H9 (cell line): ENCODE measurements at regions not wholly inside any gene's neighbourhood (a gene's known extent, or its start where the extent isn't known, plus 50 kb on each side); places are given as distances from the start of the nearest gene placed in this dataset. TPM values are rescaled to one million over a fixed set of nuclear protein-coding genes. Genes with fewer than 3 reads are reported as not detected.

ENCODE experiments used
- DNase-seq: peaks from one replicate; pipeline ENCODE4 v3.0.0-alpha.2; 2017
- H2AFZ ChIP-seq: one replicate; pipeline ENCODE4 v1.6.1; 2013; ENCODE audit warnings: mild to moderate bottlenecking, low read length, control low read depth, moderate library complexity
- H2AK5ac ChIP-seq: 2 replicates; pipeline ENCODE4 v1.6.1; 2013; ENCODE audit warnings: low read length, control low read depth, mixed read lengths; ENCODE audit not compliant: insufficient read length
- H2BK120ac ChIP-seq: one replicate; pipeline ENCODE4 v1.6.1; 2013; ENCODE audit warnings: low read depth, mild to moderate bottlenecking, low read length, control low read depth, inconsistent platforms; ENCODE audit not compliant: poor library complexity, severe bottlenecking
- H2BK12ac ChIP-seq: 2 replicates; pipeline ENCODE4 v1.6.1; 2013; ENCODE audit warnings: low read length, control low read depth, mixed read lengths, low read depth; ENCODE audit not compliant: insufficient read length
- H2BK15ac ChIP-seq: 2 replicates; pipeline ENCODE4 v1.6.1; 2013; ENCODE audit warnings: low read depth, low read length, control low read depth
- H2BK20ac ChIP-seq: one replicate; pipeline ENCODE4 v1.6.1; 2013; ENCODE audit warnings: low read depth, mild to moderate bottlenecking, low read length, control low read depth, inconsistent platforms; ENCODE audit not compliant: poor library complexity, severe bottlenecking
- H2BK5ac ChIP-seq: 2 replicates; pipeline ENCODE4 v1.6.1; 2013; ENCODE audit warnings: low read length, control low read depth, mixed read lengths; ENCODE audit not compliant: insufficient read length
- H3K14ac ChIP-seq: 2 replicates; pipeline ENCODE4 v1.6.1; 2013; ENCODE audit warnings: low read length, control low read depth; ENCODE audit not compliant: insufficient read depth
- H3K18ac ChIP-seq: 2 replicates; pipeline ENCODE4 v1.6.1; 2013; ENCODE audit warnings: low read depth, mild to moderate bottlenecking, mixed read lengths, low read length, control low read depth; ENCODE audit not compliant: insufficient read length
- H3K23ac ChIP-seq: 2 replicates; pipeline ENCODE4 v1.6.1; 2013; ENCODE audit warnings: low read length, control low read depth, mixed read lengths, low read depth; ENCODE audit not compliant: insufficient read length
- H3K23me2 ChIP-seq: 2 replicates; pipeline ENCODE4 v1.6.1; 2013; ENCODE audit warnings: low read depth, mild to moderate bottlenecking, mixed read lengths, low read length, control low read depth; ENCODE audit not compliant: insufficient read length, poor library complexity, severe bottlenecking
- H3K27ac ChIP-seq: 2 replicates; pipeline ENCODE4 v1.5.1; 2013; ENCODE audit warnings: low read length, control low read depth, mixed read lengths, low read depth; ENCODE audit not compliant: insufficient read length
- H3K27me3 ChIP-seq: 2 replicates; pipeline ENCODE4 v1.6.1; 2013; ENCODE audit warnings: low read length, control low read depth, inconsistent platforms; ENCODE audit not compliant: insufficient read depth
- H3K4ac ChIP-seq: 2 replicates; pipeline ENCODE4 v1.6.1; 2013; ENCODE audit warnings: low read depth, mild to moderate bottlenecking, control low read depth, inconsistent platforms, low read length, moderate library complexity
- H3K4me1 ChIP-seq: 2 replicates; pipeline ENCODE4 v1.6.1; 2013; ENCODE audit warnings: low read length, control low read depth, inconsistent platforms; ENCODE audit not compliant: insufficient read depth
- H3K4me2 ChIP-seq: 2 replicates; pipeline ENCODE4 v1.6.1; 2013; ENCODE audit warnings: low read length, control low read depth, mixed read lengths; ENCODE audit not compliant: insufficient read length, insufficient read depth
- H3K56ac ChIP-seq: 2 replicates; pipeline ENCODE4 v1.6.1; 2013; ENCODE audit warnings: low read depth, mild to moderate bottlenecking, mixed read lengths, low read length, control low read depth; ENCODE audit not compliant: insufficient read length
- H3K79me1 ChIP-seq: 2 replicates; pipeline ENCODE4 v1.6.1; 2013; ENCODE audit warnings: low read depth, mild to moderate bottlenecking, moderate library complexity, low read length, control low read depth, inconsistent platforms; ENCODE audit not compliant: insufficient read depth, poor library complexity, severe bottlenecking
- H3K79me2 ChIP-seq: 2 replicates; pipeline ENCODE4 v1.6.1; 2013; ENCODE audit warnings: low read length, control low read depth, inconsistent platforms; ENCODE audit not compliant: insufficient read depth
- H3K9ac ChIP-seq: 2 replicates; pipeline ENCODE4 v1.6.1; 2013; ENCODE audit warnings: low read length, control low read depth, mixed read lengths; ENCODE audit not compliant: insufficient read length; ENCODE audit errors: extremely low read depth
- H3K9me3 ChIP-seq: one replicate; pipeline ENCODE4 v1.6.1; 2013; ENCODE audit warnings: low read depth, low read length, inconsistent platforms; ENCODE audit not compliant: control insufficient read depth
- H3T11ph ChIP-seq: one replicate; pipeline ENCODE4 v1.6.1; 2013; ENCODE audit warnings: mild to moderate bottlenecking, low read length, control low read depth, inconsistent platforms
- H4K20me1 ChIP-seq: one replicate; pipeline ENCODE4 v1.6.1; 2013; ENCODE audit not compliant: control insufficient read depth, insufficient read length, insufficient read depth
- H4K5ac ChIP-seq: 2 replicates; pipeline ENCODE4 v1.6.1; 2013; ENCODE audit warnings: low read depth, mild to moderate bottlenecking, mixed read lengths, low read length, control low read depth; ENCODE audit not compliant: insufficient read length
- H4K8ac ChIP-seq: replicated peaks from 2 replicates; pipeline ENCODE4 v1.6.1; 2013; ENCODE audit warnings: low read length, control low read depth, mixed read lengths, low read depth; ENCODE audit not compliant: insufficient read length
- H4K91ac ChIP-seq: 2 replicates; pipeline ENCODE4 v1.6.1; 2013; ENCODE audit warnings: low read depth, mild to moderate bottlenecking, moderate library complexity, mixed read lengths, low read length, control low read depth; ENCODE audit not compliant: insufficient read length
- H3K27ac Mint-ChIP-seq, 3 experiments: 2 replicates in 2 of 3; 3 replicates in 1 of 3; pipeline ENCODE4 v1.8.0; 2020 to 2021; ENCODE audit warnings: mixed read lengths in 3 of 3, mild to moderate bottlenecking in 1 of 3, moderate library complexity in 1 of 3
- H3K27me3 Mint-ChIP-seq: 2 replicates; pipeline ENCODE4 v1.8.0; 2021; ENCODE audit warnings: low read depth, mild to moderate bottlenecking, moderate library complexity, mixed read lengths
- H3K36me3 Mint-ChIP-seq, 3 experiments: 2 replicates in 2 of 3; 3 replicates in 1 of 3; pipeline ENCODE4 v1.8.0; 2020 to 2021; ENCODE audit warnings: low read depth in 3 of 3, mixed read lengths in 3 of 3; ENCODE audit not compliant: insufficient read depth in 1 of 3
- H3K4me1 Mint-ChIP-seq, 2 experiments: 2 replicates each; pipeline ENCODE4 v1.8.0; 2020; ENCODE audit warnings: mixed read lengths in 2 of 2
- H3K4me3 Mint-ChIP-seq, 2 experiments: 2 replicates in 1 of 2; 3 replicates in 1 of 2; pipeline ENCODE4 v1.8.0; 2020 to 2021; ENCODE audit warnings: mild to moderate bottlenecking in 2 of 2, mixed read lengths in 2 of 2, moderate library complexity in 1 of 2
- H3K9me3 Mint-ChIP-seq, 2 experiments: 2 replicates in 1 of 2; 3 replicates in 1 of 2; pipeline ENCODE4 v1.8.0; 2020; ENCODE audit warnings: mild to moderate bottlenecking in 2 of 2, mixed read lengths in 2 of 2, moderate library complexity in 1 of 2
- CTCF ChIP-seq: fragments of 200-600 bp; sonication (generic); conservative IDR thresholded peaks from 3 replicates; pipeline ENCODE4 v1.8.0; 2021; ENCODE audit warnings: antibody characterized with exemption, mild to moderate bottlenecking
- WGBS: extraction: QIAGEN DNeasy Blood & Tissue Kit; methylation state at CpG from one replicate; pipeline ENCODE4 v1.1.7; 2013; ENCODE audit warnings: missing lambda C conversion rate, low lambda C conversion rate, mixed read lengths; ENCODE audit not compliant: insufficient read length; ENCODE audit errors: extremely low coverage; 5-methylcytosine and 5-hydroxymethylcytosine counted together
- microRNA-seq: library from miRNA; unstranded; fragments of <30 nt; microRNA quantifications from one replicate; pipeline ENCODE4, GENCODE V29; 2020; ENCODE audit warnings: borderline microRNAs expressed

- H2BK15ac ChIP-seq: no peak overlapping the region
- H3K36me3 Mint-ChIP-seq: peaks cover 3 to 8% (median 4%) of the 10 kb centered on the region in 3 experiments; a peak in 4 of 7 replicates
- no peaks in the 10 kb centered on the region for H4K20me1 ChIP-seq
- WGBS: no CpG with 5 or more reads among the region's 2 CpGs
- no peak overlapping the region; a peak in 1 of 7 replicates for H3K27ac Mint-ChIP-seq
- H2BK120ac ChIP-seq: no peak overlapping the region
- H3K4me1 ChIP-seq: 0 out of 2 replicates have a peak, but pooled peaks cover 3% of the 10 kb centered on the region
- no peak overlapping the region for H3K4me3 Mint-ChIP-seq
- no peak overlapping the region for H3K4me2 ChIP-seq
- no peak overlapping the region for H2AFZ ChIP-seq
- no peak overlapping the region for H4K91ac ChIP-seq
- H3K14ac ChIP-seq: no peak overlapping the region
- no peak overlapping the region for H3K9ac ChIP-seq
- no peak overlapping the region for H3K4ac ChIP-seq
- H2BK20ac ChIP-seq: no peak overlapping the region
- H3K9me3 Mint-ChIP-seq: peaks cover under 1 to 5% of the 10 kb centered on the region in 2 experiments; a peak in 2 of 5 replicates
- DNase-seq: no peak
- no peak overlapping the region for H3K56ac ChIP-seq
- H3T11ph ChIP-seq: no peak overlapping the region
- no peak for TF ChIP-seq CTCF
- no peaks in the 10 kb centered on the region for H3K79me1 ChIP-seq
- H2BK5ac ChIP-seq: no peak overlapping the region
- no peak overlapping the region for H2BK12ac ChIP-seq
- no peaks in the 10 kb centered on the region for H3K23me2 ChIP-seq
- no peak overlapping the region for H3K23ac ChIP-seq
- peaks cover 31% of the 10 kb centered on the region for H3K27me3 Mint-ChIP-seq
- no peaks in the 10 kb centered on the region for H3K9me3 ChIP-seq
- no peaks in the 10 kb centered on the region for H3K27me3 ChIP-seq
- H4K8ac ChIP-seq: no peak overlapping the region
- no peak overlapping the region for H4K5ac ChIP-seq
- H3K27ac ChIP-seq: no peak overlapping the region
- H3K79me2 ChIP-seq: no peaks in the 10 kb centered on the region
- peaks cover 16 to 22% of the 10 kb centered on the region in 2 experiments for H3K4me1 Mint-ChIP-seq
- no peak overlapping the region for H3K18ac ChIP-seq
- no peak overlapping the region for H2AK5ac ChIP-seq
These were observed 52.0 kb upstream of the CELF4 start for GRCh38 chr18:37617623-37618022.

Small RNA genes in the stretch of these regions (microRNA-seq; reads per million reads assigned to microRNA genes)
- gene MIR4318: not detected
- gene MIR5583-1: not detected
- gene MIR5583-2: not detected
- gene MIR924: not detected
